ENCODE measurements at regions not wholly inside any gene's neighbourhood (a gene's known extent, or its start where the extent isn't known, plus 50 kb on each side); places are given as distances from the start of the nearest gene placed in this dataset.

DNA sequence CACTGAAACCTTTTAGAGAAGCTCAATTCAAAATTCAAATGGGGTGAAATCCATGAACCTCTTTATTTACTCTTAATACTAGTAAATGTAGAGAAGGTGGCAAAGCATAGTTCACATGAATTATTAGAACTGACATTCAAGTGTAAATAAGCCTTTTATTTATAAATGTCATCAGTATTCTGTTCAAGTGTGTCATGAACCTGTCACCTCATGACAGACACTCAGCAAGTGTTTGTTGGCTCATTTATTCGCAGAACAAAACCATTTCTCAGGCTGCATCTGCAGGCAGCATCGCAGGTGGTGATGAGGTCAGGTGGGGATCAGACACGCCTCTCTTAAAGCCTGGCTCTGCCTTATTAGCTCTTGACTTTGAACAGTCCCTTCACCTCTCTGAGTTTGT lies 116.6 kb downstream of the SETD4 start:
- DNase-seq (ENCODE audit: low read depth, low spot score), result no peak
- CTCF ChIA-PET, result interaction anchor here (1.3 kb wide), 1 partner anchor 10 kb away, joined by 3 read pairs; no protein-coding TSS in a partner anchor
- POLR2A ChIA-PET, result no interaction called here
- TF ChIP-seq, protein P1, sequence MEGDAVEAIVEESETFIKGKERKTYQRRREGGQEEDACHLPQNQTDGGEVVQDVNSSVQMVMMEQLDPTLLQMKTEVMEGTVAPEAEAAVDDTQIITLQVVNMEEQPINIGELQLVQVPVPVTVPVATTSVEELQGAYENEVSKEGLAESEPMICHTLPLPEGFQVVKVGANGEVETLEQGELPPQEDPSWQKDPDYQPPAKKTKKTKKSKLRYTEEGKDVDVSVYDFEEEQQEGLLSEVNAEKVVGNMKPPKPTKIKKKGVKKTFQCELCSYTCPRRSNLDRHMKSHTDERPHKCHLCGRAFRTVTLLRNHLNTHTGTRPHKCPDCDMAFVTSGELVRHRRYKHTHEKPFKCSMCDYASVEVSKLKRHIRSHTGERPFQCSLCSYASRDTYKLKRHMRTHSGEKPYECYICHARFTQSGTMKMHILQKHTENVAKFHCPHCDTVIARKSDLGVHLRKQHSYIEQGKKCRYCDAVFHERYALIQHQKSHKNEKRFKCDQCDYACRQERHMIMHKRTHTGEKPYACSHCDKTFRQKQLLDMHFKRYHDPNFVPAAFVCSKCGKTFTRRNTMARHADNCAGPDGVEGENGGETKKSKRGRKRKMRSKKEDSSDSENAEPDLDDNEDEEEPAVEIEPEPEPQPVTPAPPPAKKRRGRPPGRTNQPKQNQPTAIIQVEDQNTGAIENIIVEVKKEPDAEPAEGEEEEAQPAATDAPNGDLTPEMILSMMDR (IDR thresholded peaks at IDR 0.05; ENCODE audit: insufficient read depth, low read length, missing control alignments), result no peak
- no peak overlapping the region for H3K4me3 ChIP-seq (ENCODE audit: low read depth, low read length)

DNA sequence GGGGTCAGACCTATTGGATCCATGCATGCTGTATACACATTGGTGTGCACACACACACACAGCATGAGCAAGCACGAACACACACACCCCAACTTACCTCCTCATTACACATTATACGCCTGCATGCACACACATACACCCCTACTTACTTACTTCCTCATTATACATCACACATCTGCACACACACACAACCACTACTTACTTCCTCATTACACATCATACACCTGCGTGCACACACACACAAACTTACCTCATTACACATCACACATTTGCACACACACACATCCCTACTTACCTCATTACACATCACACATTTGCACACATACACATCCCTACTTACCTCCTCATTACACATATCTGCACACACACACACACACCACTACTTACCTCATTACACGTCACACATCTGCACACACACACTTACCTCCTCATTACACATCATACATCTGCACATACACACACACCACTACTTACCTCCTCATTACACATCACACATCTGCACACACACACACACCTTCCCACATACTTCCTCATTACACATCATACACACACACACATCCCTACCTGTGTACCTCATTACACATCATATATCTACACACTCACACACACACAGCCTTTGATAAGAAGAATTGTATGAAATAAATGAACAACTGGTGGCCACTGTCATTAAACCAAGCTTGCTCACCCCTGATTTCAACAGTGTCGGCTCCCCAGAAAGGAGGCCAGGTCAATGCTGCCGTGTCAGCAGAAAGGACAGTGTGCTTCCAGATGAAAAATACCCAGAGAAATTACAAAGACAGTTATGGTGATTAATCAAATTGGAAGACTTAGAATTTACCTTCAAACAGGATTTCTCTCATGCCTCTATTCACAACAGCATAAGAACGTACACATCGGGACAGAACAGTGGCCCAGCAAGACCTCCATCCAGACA lies 117.8 kb downstream of the SETD4 start:
- ChIA-PET CTCF (interaction anchor here (0.7 to 2.6 kb wide), 5 partner anchors 9 to 1248 kb away, joined by 3 to 21 read pairs (median 5); no protein-coding TSS in a partner anchor), POLR2A (no interaction called here)
- H3K4me3 ChIP-seq (ENCODE audit: low read depth, low read length), result no peak overlapping the region
- no peak for DNase-seq (ENCODE audit: low read depth, low spot score)
- TF ChIP-seq, protein P1 (IDR thresholded peaks at IDR 0.05; ENCODE audit: insufficient read depth, low read length, missing control alignments), result no peak

DNA sequence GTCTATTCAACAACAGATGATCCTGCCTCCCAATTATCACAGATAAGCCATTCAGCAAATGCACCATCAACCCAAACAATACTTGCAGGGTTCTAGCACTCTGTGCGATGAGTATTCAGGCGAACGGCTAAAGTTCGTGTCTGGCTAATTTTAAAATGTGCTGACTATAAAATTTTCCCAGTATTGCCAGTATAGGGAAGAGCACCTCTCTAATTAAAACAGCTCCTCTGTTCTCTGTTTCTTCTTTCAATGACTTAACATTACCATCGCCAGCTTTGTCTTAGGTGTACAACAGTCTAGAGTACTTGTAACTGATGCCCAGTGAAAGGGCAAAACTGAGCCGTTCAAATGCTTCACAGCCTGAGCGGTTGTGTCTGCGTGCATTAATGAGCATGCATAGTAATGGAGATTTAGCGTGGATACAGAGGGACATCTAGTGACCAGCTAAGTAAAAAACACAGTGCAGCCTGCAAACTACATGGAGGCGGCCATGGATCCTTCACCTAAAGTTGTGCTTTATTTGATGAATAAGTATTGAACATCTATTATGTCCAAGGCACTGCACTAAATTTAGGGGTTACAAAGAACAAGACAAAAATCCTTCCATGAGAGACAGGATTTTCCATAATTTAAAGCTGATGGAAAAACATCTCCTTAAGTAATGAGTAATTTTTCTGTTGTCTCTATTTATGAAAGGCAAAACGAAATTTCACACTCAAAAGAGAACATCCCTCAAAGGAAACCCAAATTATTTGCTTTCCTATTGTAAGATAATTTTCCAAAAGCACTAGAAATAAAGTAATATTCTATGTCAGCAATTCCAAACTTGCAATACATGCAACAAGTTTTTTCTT lies 120.0 kb downstream of the SETD4 start:
- TF ChIP-seq, protein P1 (IDR thresholded peaks at IDR 0.05; ENCODE audit: insufficient read depth, low read length, missing control alignments), result peak; percentile 69
- H3K4me3 ChIP-seq (ENCODE audit: low read depth, low read length), result no peak overlapping the region
- CTCF ChIA-PET, result interaction anchor here (0.5 to 2.6 kb wide), 38 partner anchors 9 to 1337 kb away, joined by 3 to 21 read pairs (median 4); no protein-coding TSS in a partner anchor
- DNase-seq (ENCODE audit: low read depth, low spot score), result peak; percentile 28
- POLR2A ChIA-PET, result interaction anchor here (1.4 kb wide), 1 partner anchor 1053 kb away, joined by 6 read pairs; no protein-coding TSS in a partner anchor

DNA sequence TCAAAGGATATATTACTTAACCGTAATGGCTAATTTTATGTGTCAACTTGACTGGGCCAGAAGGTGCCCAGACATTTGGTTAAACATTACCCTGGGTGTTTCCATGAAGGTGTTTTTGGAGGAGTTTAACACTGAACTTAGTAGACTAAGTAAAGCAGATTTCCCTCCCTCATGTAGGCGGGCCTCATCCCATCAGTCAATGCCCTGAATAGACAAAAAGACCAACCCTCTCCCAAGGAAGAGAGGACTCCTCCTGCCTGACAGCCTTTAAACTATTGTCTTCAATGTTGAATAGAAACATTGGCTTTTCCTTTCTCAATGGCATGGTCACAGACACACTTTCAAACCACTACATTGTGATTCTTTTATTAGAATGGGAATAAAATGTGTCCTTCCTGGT lies 121.9 kb downstream of the SETD4 start:
- ChIA-PET CTCF (interaction anchor here (0.9 to 1.8 kb wide), 2 partner anchors 16 to 1246 kb away, joined by 3 to 4 read pairs; no protein-coding TSS in a partner anchor), POLR2A (interaction anchor here (1.4 kb wide), 1 partner anchor 1048 kb away, joined by 5 read pairs; no protein-coding TSS in a partner anchor)
- H3K4me3 ChIP-seq (ENCODE audit: low read depth, low read length), result no peak overlapping the region
- DNase-seq (ENCODE audit: low read depth, low spot score), result no peak
- TF ChIP-seq, protein P1 (IDR thresholded peaks at IDR 0.05; ENCODE audit: insufficient read depth, low read length, missing control alignments), result no peak

DNA sequence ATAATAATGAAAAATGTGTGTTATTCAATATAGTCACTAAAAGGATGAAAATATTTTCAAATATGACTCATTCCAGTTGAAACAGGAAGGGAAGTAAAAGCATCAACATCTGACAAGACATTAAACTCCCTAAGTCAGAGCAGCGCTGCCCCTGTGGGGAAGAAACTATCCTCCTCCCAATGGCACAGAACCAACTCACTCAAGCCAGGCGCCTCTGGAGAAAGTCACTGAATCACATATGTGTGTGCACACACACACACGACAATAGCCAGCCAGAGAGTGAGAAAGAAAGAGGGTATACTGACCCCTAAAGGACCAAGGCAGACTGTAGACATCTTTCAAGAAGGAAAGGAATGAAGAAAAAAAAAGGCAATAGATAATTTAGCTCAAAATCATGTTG lies 126.9 kb downstream of the SETD4 start:
- POLR2A ChIA-PET, result interaction anchor here (0.7 to 1.0 kb wide), 2 partner anchors 944 to 1148 kb away, joined by 4 read pairs; no protein-coding TSS in a partner anchor
- CTCF ChIA-PET, result interaction anchor here (0.9 to 1.5 kb wide), 10 partner anchors 8 to 1240 kb away, joined by 3 to 6 read pairs (median 4); no protein-coding TSS in a partner anchor
- H3K4me3 ChIP-seq (ENCODE audit: low read depth, low read length), result no peak overlapping the region
- TF ChIP-seq, protein P1 (IDR thresholded peaks at IDR 0.05; ENCODE audit: insufficient read depth, low read length, missing control alignments), result no peak
- peak; percentile 67 for DNase-seq (ENCODE audit: low read depth, low spot score)

Measured in AG04449 (cell line).